ENCODE measurements at regions not wholly inside any gene's neighbourhood (a gene's known extent, or its start where the extent isn't known, plus 50 kb on each side); places are given as distances from the start of the nearest gene placed in this dataset.

GRCh38 chr2:59677158-59677557 is 876.3 kb downstream of the BCL11A start:
- Histone ChIP-seq H3K27me3 (ENCODE audit: insufficient read depth, low read depth) (no peaks in the 10 kb centered on the region), H3K27ac (no peak overlapping the region), H3K9me3 (ENCODE audit: insufficient read depth, low read depth) (no peaks in the 10 kb centered on the region), H3K79me2 (ENCODE audit: low read depth) (no peaks in the 10 kb centered on the region), H3K36me3 (ENCODE audit: low read depth) (no peaks in the 10 kb centered on the region), H4K20me1 (ENCODE audit: insufficient read depth) (no peaks in the 10 kb centered on the region), H2AFZ (no peak overlapping the region), H3K4me1 (replicated peaks; ENCODE audit: insufficient read depth) (no peaks in the 10 kb centered on the region), H3K4me2 (no peak overlapping the region), H3K4me3 (no peak overlapping the region), H3K9me2 (ENCODE audit: insufficient read depth) (no peaks in the 10 kb centered on the region), H3F3A (ENCODE audit: insufficient read depth, low read depth) (no peaks in the 10 kb centered on the region)
- BruUV-seq (replicated peaks), result no TSS peak
- DNase-seq, result no peak
- TF ChIP-seq, protein P1, sequence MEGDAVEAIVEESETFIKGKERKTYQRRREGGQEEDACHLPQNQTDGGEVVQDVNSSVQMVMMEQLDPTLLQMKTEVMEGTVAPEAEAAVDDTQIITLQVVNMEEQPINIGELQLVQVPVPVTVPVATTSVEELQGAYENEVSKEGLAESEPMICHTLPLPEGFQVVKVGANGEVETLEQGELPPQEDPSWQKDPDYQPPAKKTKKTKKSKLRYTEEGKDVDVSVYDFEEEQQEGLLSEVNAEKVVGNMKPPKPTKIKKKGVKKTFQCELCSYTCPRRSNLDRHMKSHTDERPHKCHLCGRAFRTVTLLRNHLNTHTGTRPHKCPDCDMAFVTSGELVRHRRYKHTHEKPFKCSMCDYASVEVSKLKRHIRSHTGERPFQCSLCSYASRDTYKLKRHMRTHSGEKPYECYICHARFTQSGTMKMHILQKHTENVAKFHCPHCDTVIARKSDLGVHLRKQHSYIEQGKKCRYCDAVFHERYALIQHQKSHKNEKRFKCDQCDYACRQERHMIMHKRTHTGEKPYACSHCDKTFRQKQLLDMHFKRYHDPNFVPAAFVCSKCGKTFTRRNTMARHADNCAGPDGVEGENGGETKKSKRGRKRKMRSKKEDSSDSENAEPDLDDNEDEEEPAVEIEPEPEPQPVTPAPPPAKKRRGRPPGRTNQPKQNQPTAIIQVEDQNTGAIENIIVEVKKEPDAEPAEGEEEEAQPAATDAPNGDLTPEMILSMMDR (conservative IDR thresholded peaks at IDR 0.05), result no peak
- no peak for TF ChIP-seq EZH2 (IDR thresholded peaks at IDR 0.05; ENCODE audit: low read depth)
- ChIA-PET POLR2A (ENCODE audit: unreplicated experiment) (no interaction called here), CTCF (no interaction called here)
- intact Hi-C loops (cut with micrococcal nuclease; ENCODE audit: unreplicated experiment), result no loop called here

GRCh38 chr2:59674100-59674499 is 879.4 kb downstream of the BCL11A start:
- H3F3A ChIP-seq (ENCODE audit: insufficient read depth, low read depth), result no peaks in the 10 kb centered on the region
- H3K9me2 ChIP-seq (ENCODE audit: insufficient read depth), result no peaks in the 10 kb centered on the region
- no peaks in the 10 kb centered on the region for H4K20me1 ChIP-seq (ENCODE audit: insufficient read depth)
- no peak overlapping the region for H2AFZ ChIP-seq
- CTCF ChIA-PET, result no interaction called here
- peaks cover 2% of the 10 kb centered on the region; the same call in 1 of the 2 replicates for H3K27me3 ChIP-seq (ENCODE audit: insufficient read depth, low read depth)
- no peaks in the 10 kb centered on the region for H3K79me2 ChIP-seq (ENCODE audit: low read depth)
- TF ChIP-seq, protein P1 (conservative IDR thresholded peaks at IDR 0.05), result no peak
- TF ChIP-seq EZH2 (IDR thresholded peaks at IDR 0.05; ENCODE audit: low read depth), result no peak
- DNase-seq, result no peak
- no peak overlapping the region for H3K4me2 ChIP-seq
- H3K36me3 ChIP-seq (ENCODE audit: low read depth), result no peaks in the 10 kb centered on the region
- no peak overlapping the region for H3K4me3 ChIP-seq
- H3K27ac ChIP-seq, result no peak overlapping the region
- no peaks in the 10 kb centered on the region for H3K9me3 ChIP-seq (ENCODE audit: insufficient read depth, low read depth)
- POLR2A ChIA-PET (ENCODE audit: unreplicated experiment), result no interaction called here
- no peaks in the 10 kb centered on the region for H3K4me1 ChIP-seq (replicated peaks; ENCODE audit: insufficient read depth)
- no TSS peak for BruUV-seq (replicated peaks)
- intact Hi-C loops (cut with micrococcal nuclease; ENCODE audit: unreplicated experiment), result no loop called here

DNA sequence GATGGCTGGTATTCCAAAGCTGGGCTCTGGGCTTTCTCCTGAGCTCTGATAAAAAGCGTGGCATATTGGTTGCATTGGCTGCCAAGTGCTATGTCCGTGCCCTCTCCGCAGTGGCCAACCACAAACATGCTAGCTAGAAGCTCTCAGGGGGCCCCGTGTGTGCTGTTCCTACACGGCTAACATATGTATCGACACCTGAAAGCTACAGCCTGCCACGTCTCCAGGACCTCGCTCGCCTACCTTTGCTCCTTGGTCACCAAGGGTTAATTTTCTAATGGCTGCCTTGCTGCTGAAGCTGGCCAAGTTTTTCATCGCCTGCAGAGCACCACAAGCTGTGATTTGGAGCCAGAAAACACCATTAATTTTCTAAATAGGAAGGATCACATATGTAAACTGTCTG is 888.4 kb downstream of the BCL11A start:
- POLR2A ChIA-PET (ENCODE audit: unreplicated experiment), result no interaction called here
- no peaks in the 10 kb centered on the region for H3F3A ChIP-seq (ENCODE audit: insufficient read depth, low read depth)
- DNase-seq, result no peak
- H3K9me2 ChIP-seq (ENCODE audit: insufficient read depth), result no peaks in the 10 kb centered on the region
- intact Hi-C loops (cut with micrococcal nuclease; ENCODE audit: unreplicated experiment), result no loop called here
- H3K4me1 ChIP-seq (replicated peaks; ENCODE audit: insufficient read depth), result no peaks in the 10 kb centered on the region
- no peak overlapping the region for H3K4me2 ChIP-seq
- no peak overlapping the region for H3K4me3 ChIP-seq
- H3K9me3 ChIP-seq (ENCODE audit: insufficient read depth, low read depth), result no peaks in the 10 kb centered on the region
- no peaks in the 10 kb centered on the region for H3K36me3 ChIP-seq (ENCODE audit: low read depth)
- H3K27me3 ChIP-seq (ENCODE audit: insufficient read depth, low read depth), result peaks cover 30% of the 10 kb centered on the region
- no peaks in the 10 kb centered on the region for H3K79me2 ChIP-seq (ENCODE audit: low read depth)
- CTCF ChIA-PET, result no interaction called here
- TF ChIP-seq, protein P1 (conservative IDR thresholded peaks at IDR 0.05), result no peak
- TF ChIP-seq EZH2 (IDR thresholded peaks at IDR 0.05; ENCODE audit: low read depth), result no peak
- no peak overlapping the region for H3K27ac ChIP-seq
- no peak overlapping the region for H2AFZ ChIP-seq
- no peaks in the 10 kb centered on the region for H4K20me1 ChIP-seq (ENCODE audit: insufficient read depth)
- BruUV-seq (replicated peaks), result no TSS peak

Measured in PC-9 (cell line).